UCSD-AML1 (cell line): ENCODE measurements at regions not wholly inside any gene's neighbourhood (a gene's known extent, or its start where the extent isn't known, plus 50 kb on each side); places are given as distances from the start of the nearest gene placed in this dataset.

Source experiments
- DNase-seq: peaks from one replicate; lab custom pipeline; 2025; ENCODE audit not compliant: unreplicated experiment; lab: John Stamatoyannopoulos, UW

DNA sequence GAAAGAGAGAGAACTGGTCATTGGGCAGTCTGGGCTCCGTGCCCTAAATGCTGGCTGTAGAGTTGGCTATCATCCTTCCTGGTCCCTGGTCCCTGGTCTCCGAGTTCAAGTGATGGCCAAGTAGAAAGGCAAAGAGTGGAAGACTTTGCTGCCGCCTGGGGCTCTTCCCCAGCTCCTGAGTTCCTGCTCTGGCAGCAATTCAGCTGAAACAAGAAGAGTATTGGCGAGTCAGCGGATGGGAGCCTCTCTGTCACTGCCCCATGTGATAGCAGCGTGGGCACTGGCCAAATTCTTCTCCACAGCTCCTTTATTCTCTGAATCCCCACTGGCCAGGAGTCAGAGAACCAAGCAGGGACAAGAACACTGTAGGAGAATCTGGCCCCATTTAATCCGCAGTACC, 351.0 kb upstream of the POU3F3 start:
- no peak for DNase-seq

DNA sequence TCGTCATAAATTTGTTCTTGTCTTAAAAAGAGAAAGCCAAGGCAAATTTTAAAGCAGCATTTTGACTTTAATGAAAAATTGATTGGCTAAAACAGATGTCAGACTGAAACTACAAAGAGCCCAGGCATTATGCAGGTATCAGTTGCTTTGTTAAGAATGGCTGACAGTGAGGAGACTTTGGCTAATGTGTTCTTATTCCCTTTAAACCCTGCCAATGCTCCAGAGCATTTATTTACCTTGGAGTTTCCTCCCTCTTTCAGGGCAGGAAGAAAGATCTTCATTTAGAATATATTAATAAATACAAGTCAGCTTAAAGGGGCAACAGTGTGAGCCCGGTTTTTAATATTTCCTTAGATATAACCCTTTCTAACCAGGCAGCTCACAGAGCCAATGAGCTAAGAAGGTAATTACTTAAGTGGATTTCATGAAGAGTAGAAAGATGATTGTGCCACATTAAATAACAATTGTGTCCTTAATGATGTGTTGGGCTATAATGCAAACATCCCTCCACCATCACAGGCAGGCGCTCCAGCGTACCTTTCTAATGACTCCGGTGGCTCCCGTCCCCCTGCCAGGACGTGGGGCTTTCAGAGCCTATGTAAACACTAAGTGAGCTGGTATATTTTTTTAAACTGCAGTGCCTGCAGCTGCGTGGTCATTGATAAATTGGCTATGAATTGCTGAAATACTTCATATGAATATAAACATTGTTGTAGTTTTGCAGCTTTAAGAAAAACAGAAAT, 349.4 kb upstream of the POU3F3 start:
- no peak for DNase-seq

DNA sequence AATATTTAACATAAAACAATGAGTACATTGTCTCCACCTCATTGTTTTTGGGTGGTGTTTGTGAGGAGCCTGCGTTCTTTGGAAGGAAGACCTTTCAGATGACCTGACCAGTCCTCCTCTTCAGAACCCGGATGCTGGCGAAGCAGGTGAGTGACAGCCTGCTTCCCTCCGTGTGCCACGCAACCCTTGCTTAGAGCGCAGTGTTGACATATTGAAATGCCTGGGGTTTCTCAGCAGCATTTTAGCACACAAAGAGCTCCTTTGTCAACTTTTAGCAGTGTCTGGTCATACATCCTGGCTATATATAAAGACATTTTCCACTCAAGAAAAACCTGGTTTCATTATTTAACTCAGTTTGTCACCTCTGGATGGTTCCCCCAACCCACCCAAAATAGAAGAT, 335.7 kb upstream of the POU3F3 start:
- no peak for DNase-seq

DNA sequence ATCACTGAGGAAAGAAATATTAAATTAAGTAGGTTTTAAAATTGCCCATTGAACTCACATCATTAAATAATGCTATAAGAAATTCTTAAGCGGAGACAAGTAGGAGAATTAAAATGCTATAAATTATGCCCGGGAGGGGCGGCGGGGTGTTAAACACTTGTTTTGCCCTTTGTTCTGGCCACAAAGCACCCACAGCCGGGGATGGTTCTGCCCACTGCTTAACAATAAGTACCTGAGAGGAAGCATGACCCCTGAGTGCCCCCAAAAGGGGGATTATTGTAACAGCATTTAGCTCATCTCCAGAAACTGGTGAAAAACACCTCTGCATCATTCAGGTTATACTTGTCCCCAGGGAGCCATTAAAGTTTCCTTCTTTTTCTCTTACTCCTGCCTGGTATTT, 332.7 kb upstream of the POU3F3 start:
- DNase-seq = no peak

DNA sequence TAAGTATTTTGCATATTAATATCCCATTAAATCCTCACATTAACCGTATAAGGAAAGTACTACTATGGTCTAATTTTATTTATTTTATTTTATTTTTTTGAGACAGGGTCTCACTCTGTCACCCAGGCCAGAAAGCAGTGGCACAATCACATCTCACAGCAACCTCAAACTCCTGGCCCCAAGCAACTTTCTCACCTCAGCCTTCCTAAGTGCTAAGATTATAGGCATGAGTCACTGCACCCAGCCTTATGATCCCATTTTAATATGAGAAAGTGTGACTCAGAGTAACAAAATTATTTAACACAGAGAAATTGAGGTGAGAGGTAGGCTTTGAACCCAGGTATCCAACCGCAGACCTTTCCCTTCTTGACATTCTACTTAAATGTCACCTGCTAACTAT, 330.0 kb upstream of the POU3F3 start:
- no peak for DNase-seq

DNA sequence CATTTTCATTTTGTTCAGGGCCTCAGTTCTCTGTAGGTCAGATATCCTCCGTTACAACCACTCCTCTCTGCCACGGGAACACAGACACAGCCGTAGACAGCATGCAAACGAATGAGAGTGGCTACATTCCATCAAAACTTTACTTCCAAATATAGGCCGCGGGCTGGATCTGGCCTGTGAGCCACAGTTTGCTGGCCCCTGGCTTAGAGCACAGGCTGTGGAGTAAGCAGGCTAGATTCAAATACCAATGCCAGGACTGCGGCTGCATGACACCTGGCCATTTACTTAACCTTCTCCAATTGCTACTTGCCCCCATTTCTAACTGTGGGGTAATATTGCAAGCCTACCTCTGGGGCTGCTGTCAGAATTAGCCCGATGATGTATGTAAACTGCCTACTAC, 325.8 kb upstream of the POU3F3 start:
- DNase-seq = no peak

DNA sequence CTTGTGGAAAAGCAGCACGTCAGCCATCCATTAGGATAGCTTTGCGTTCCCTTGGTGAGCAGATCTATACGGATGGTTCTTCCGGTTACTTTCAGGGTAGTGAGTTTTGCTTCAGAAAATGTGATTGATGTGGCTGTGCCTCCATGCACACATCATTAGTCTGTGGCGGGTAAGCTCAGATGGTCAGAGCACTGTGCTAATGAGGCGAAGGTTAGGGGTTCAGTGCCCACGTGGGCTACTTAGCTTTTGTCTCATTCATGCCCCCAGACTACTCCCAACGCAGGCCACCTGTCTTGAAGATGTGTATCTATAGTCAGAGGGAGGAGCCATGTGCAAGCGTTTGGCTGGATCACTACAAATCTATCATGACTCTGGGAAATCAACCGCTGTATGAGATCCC, 322.8 kb upstream of the POU3F3 start:
- no peak for DNase-seq

DNA sequence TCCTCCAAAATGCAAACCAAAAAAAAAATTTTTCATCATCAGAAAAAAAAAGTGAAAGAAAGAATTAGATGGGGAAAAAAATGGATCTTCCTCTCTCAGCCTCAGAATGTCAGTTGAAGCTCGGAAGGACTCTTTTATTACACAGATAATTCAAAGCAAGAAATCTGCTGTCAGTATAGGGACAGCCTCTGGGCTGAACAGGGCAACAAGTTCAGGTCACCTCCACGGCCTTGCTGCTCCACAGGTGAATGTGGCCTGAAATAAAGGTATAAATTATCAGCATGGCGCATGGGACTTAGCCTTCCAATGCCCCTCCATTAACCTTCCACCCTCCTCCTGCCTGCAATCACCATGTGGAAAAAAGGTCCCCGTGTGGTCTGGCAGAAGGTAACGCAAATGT, 316.8 kb upstream of the POU3F3 start:
- DNase-seq = no peak

DNA sequence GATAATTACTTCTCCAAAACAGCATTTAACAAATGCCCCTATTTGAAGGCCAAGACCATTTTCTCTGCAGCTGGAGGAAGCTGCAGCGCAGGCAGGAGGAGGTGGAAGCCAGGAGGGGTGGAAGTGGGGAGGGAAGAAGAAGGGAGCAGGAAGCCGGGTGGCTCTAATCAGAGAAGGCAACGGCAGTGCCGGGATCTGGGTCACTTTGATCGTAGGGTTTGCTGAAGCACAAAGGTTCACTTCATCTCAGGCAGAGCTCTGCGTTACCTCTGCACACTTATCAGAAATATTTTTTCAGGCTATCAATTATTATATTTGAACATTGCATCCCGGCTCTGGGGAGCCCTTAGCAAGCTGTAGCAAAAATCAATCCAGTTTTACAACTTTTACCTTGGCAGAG, 315.8 kb upstream of the POU3F3 start:
- DNase-seq = peak; percentile 41

DNA sequence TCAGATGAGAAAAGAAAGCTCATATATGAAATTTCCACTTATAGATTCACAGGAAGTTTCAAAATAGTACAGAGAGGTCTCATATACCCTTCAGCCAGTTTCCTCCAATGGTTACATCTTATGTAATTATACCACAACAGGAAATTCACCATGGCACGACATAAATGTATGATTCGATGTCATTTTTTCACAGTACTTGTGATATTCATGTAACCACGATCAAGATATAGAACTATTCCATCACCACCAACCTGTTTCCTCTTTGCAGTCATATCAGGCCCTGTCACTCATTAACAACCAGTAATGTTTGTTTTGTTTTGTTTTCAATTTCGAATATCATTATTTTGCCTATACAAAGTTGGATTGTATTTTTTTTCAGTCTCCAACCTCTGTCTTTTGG, 314.3 kb upstream of the POU3F3 start:
- no peak for DNase-seq

DNA sequence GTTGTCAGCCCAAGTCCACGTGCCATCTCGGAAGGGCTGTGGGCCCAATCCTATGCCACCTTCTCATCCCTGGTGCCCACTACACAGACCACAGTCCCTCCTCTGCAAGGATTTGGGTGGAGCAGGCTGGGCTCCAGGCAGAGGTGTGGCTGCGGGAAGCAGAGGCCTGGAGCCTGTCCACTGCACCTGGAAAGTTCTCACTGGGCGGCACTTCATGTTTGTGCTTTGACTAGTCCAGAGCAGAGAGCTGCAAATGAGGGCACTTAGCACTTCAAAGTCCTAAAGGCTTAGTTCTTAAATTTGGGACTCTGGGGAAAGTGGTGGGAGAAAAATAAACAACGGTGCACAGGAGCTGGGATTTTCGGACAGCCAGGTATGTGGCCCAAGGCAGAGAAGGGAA, 308.9 kb upstream of the POU3F3 start:
- DNase-seq = no peak

DNA sequence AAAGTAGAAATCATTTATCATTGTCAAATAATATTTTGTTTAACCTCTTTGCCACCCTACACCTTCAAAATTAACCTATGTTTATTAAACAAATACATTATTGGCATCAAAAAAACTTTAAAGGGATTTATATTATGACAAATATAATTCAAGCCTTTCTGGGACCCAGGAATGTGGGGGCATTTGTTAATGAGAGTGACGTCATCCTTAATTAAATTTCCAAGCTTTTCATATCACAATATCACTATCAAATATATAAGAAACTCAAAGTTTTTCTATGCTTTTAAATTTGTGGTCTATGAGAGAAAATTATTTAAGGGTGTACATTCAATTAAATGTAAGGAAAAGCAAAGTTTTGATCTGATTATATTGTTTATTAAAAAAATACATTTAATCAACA, 307.4 kb upstream of the POU3F3 start:
- no peak for DNase-seq

DNA sequence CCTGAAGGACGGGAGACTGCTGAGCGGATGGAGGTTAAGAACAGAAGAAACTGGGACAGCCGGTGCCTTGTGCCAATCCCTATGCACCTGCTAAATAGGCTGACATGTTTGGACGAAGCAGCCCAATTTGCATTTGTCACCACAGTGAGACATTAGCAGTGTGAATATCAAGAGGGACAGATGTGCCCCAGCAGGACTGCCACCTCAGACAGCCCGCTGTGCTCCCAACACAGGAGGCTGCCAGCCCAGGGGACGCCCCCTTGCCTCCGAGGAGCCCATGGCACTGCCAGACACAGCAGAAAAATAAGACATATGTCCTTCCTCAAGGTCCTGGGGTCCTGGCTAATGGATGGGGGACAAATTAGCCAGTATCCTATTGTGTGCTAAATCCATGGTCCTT, 306.7 kb upstream of the POU3F3 start:
- DNase-seq = no peak

DNA sequence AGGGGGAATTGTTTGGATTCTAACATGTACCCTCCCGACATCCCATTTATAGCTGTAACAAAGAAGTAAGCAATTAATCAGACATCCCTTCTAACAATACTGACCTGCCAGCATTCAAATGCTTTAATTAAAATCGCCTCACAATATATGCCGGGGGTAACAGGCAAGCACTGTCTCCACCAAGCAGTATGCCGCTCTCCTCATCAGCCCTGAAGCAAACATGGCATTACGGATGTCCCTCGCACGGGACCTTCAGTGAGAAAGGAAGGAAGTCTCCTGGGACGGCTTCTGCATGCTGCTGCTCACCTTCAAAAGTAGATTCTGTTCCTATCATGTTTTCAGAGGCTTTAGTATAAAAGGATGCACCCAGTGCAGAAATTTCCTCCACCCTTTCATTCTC, 292.7 kb upstream of the POU3F3 start:
- DNase-seq = no peak

DNA sequence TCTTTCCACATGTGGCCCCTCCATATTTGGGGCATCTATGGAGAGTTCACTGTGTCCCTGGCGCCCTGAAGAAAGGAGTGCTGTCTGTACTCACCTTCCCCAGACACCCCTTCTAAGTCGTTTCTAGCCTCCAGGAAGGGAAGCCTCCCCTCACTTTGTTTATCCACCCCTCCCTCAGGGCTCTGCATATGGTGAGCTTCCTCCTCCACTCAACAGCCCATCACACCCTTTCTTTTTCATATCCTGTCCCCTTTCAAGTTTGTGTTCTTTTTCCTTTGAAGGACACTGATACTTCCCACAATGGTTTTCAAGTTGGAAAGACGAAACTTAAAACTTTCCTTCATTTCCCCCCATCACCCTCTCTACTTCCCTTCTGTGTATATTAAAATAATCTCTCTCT, 291.4 kb upstream of the POU3F3 start:
- DNase-seq = no peak

DNA sequence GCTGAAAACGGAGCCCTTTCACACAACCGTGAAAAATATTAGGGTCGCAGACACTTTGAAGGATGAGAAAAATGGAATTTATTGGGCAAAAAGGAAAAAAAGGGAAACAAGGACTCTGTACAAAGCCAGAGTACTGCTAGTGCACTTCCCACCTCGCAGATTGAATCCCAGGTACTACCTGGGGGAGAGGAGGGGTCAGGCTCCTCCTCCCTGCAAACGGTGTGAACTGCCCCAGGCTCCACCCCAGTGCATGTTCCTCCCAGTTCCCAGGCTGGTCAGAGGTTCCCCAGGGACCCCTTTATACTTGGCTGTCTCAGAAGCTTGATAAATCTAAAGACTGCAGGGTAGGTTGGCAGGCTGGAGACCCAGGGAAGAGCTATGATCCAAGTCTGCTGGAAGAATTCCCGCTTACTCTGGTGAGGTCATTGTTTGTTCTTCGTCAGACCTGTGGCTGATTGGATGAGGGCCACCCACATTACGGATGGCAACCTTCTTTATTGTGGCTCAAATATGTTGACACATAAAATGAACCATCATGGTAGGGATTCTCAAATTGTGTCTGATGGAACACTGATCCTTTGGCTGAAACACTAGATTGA, 290.4 kb upstream of the POU3F3 start:
- DNase-seq = no peak

DNA sequence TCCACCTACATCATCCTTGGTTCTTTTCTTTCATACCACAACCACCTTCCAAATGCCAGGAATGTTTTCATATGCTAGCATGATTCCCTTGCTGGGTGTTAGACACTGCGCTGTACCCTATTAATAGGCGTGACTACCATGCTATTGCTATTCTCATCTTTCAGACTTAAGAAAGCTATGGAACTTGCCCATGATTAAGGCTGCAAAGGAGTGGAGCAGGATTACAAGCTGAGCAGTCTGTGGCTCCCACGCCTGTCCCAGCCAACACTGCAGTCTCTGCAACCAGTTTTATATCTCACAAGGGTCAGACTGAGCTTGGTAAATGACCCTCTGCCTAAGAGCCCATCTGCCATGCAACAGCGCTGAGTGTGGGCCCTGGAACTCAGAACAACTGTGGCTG, 285.7 kb upstream of the POU3F3 start:
- DNase-seq = no peak

DNA sequence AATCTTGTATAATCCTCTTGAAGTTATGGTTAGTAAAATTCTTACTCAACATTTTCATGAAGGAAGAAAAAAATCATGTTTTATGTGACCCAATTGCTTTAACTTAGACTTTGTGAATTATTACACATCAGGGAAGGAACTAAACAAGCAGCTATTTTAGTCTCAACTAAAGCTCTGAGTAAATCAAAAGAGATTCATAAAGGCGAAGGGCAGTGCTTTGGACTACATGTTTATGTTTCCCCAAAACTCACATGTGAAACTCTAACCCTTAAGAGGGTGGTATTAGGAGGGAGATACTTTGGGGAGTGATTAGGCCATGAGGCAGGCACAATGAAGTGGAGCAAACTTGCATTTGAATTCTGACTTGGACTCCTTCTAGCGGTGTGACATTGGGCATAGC, 283.7 kb upstream of the POU3F3 start:
- DNase-seq = no peak

DNA sequence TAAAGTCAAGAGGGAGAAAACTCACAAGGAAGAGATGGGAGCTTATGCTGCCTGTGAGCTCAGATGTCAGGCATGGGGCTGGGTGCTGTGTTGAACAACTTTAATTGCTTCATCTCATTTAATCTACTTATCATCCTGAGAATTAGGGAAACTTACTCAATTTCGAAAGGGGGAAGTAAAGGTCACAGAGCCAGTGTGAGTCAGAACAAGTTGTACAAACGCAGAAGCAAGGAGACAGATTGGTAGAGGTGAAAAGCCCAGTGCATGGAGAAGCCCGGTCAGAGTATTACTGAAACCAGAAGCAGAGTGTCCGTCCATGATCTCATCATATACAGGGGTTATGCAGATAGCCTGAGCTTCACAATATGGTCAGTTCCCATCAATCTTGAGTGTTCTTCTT, 281.1 kb upstream of the POU3F3 start:
- DNase-seq = no peak

DNA sequence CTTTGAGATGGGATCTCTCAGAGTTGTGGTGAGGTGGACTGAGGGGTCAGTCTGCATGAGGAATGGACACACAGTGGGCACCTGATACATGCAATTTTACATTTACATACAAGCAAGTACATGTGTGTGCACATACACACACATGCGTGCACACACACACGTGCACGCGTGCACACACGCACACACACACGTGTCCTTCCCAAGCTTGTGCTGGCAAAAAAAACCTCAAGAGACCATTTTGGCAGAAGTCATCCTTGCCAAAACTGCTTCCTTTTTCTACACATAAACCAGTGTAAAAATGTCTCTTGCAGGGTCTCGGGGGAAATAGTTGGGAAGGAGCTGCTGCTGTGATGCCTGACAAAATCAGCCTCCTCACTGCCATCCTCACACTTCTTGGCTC, 279.5 kb upstream of the POU3F3 start:
- no peak for DNase-seq

DNA sequence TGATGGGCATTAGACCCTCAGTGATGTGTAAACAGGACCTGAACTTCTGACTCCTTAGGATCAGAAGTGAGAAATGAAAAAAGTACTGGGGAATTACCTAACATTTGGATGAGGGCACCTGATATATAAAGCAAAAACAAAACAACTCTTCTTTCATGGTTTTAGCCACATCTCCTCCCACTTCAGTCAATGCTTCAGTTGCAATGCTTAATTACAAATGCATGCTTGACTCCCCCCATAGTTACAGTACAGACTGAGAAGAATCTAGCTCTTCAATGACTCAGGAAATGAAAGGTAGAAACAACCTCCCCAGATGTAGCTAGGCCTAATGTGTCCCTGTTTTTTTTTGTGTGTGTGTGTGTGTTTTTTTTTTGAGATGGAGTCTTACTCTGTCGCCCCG, 276.8 kb upstream of the POU3F3 start:
- DNase-seq = no peak

DNA sequence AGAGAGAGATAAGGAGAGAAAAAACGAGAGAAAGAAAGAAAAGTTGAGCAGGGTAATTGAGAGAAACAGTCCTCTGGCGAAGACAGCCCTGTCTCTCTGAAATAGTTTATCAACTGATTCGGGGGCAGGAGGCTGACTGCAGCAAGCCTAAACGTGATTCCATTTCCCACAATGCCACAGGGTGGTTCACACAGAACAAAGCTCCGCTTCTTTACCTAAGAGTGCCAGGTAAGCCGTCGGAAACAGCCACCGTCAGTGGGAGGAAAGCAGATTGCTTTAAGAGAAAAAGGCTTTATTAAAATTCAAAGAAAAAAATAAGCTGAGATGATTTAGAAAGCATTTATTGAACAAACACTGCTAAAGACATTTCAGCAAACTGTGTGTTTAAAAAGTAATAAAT, 271.4 kb upstream of the POU3F3 start:
- no peak for DNase-seq

DNA sequence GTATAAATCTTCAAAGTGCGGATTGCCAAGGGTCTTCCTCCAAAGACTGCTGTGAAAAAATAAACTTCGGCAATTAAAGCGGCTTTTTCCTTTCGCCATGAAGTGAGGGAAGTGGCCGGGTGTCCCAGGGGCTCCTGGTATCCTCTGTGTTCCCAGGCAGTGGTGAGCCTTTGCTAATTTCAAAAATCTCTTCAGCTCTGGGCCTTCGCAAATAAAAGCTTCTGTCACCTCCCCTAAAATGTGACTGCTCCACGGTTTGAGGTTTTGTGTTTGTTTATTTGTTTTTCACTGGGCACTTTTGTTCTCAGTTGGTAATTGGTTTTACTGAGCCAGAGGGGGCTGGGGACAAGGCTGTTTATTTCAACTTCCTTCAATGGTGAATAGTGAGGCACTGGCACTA, 270.1 kb upstream of the POU3F3 start:
- no peak for DNase-seq
